Progenitor cell of endocrine pancreas (in vitro differentiated cells): ENCODE measurements at regions not wholly inside any gene's neighbourhood (a gene's known extent, or its start where the extent isn't known, plus 50 kb on each side); places are given as distances from the start of the nearest gene placed in this dataset.

Experiments
- DNase-seq: peaks from one replicate; pipeline ENCODE4 v3.0.0; 2021; ENCODE audit warnings: low spot score; ENCODE audit not compliant: unreplicated experiment
- H3K27ac Mint-ChIP-seq: 2 replicates; pipeline ENCODE4 v1.8.0; 2021; ENCODE audit warnings: mild to moderate bottlenecking, moderate library complexity, mixed read lengths
- H3K27me3 Mint-ChIP-seq: 2 replicates; pipeline ENCODE4 v1.8.0; 2021; ENCODE audit warnings: mixed read lengths
- H3K36me3 Mint-ChIP-seq: 2 replicates; pipeline ENCODE4 v1.8.0; 2022; ENCODE audit warnings: mixed read lengths; ENCODE audit not compliant: insufficient read depth
- H3K4me1 Mint-ChIP-seq: 2 replicates; pipeline ENCODE4 v1.8.0; 2021; ENCODE audit warnings: low read depth, mixed read lengths
- H3K4me3 Mint-ChIP-seq: 2 replicates; pipeline ENCODE4 v1.8.0; 2021; ENCODE audit warnings: low read depth, mild to moderate bottlenecking, moderate library complexity, mixed read lengths
- H3K9me3 Mint-ChIP-seq: 2 replicates; pipeline ENCODE4 v1.8.0; 2021; ENCODE audit warnings: low read depth, mixed read lengths
- TF ChIP-seq, protein P1 (sequence below): fragments of 200-600 bp; sonication (generic); IDR thresholded peaks from one replicate; pipeline ENCODE4 v1.5.0; 2021; ENCODE audit warnings: antibody characterized with exemption, mild to moderate bottlenecking; ENCODE audit not compliant: unreplicated experiment

DNA sequence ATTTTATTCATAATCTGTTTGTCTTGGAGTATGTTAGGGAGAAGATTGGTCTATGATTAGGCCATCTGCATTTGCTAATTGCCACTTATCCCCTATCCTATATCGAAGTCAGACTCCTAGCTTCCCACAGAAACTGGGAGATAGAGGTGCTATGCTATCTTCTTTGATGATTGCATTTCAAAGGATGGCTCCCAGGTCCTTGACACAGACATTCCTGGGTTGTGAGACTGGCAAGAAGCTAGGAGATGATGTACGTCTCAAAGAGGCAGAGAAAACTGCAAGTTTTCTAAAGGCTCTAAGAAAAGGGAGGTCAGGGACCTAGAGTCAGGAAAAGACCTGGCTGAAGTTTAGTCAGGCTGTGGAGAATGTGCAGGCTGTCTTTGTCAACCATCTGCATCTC is 1251.9 kb downstream of the PCDH17 start:
- TF ChIP-seq, protein P1, sequence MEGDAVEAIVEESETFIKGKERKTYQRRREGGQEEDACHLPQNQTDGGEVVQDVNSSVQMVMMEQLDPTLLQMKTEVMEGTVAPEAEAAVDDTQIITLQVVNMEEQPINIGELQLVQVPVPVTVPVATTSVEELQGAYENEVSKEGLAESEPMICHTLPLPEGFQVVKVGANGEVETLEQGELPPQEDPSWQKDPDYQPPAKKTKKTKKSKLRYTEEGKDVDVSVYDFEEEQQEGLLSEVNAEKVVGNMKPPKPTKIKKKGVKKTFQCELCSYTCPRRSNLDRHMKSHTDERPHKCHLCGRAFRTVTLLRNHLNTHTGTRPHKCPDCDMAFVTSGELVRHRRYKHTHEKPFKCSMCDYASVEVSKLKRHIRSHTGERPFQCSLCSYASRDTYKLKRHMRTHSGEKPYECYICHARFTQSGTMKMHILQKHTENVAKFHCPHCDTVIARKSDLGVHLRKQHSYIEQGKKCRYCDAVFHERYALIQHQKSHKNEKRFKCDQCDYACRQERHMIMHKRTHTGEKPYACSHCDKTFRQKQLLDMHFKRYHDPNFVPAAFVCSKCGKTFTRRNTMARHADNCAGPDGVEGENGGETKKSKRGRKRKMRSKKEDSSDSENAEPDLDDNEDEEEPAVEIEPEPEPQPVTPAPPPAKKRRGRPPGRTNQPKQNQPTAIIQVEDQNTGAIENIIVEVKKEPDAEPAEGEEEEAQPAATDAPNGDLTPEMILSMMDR: no peak
- no peak for DNase-seq
- no peaks in the 10 kb centered on the region for H3K36me3 Mint-ChIP-seq
- H3K9me3 Mint-ChIP-seq: no peaks in the 10 kb centered on the region
- H3K27me3 Mint-ChIP-seq: no peaks in the 10 kb centered on the region
- no peak overlapping the region for H3K4me3 Mint-ChIP-seq
- no peaks in the 10 kb centered on the region for H3K4me1 Mint-ChIP-seq
- no peak overlapping the region for H3K27ac Mint-ChIP-seq

DNA sequence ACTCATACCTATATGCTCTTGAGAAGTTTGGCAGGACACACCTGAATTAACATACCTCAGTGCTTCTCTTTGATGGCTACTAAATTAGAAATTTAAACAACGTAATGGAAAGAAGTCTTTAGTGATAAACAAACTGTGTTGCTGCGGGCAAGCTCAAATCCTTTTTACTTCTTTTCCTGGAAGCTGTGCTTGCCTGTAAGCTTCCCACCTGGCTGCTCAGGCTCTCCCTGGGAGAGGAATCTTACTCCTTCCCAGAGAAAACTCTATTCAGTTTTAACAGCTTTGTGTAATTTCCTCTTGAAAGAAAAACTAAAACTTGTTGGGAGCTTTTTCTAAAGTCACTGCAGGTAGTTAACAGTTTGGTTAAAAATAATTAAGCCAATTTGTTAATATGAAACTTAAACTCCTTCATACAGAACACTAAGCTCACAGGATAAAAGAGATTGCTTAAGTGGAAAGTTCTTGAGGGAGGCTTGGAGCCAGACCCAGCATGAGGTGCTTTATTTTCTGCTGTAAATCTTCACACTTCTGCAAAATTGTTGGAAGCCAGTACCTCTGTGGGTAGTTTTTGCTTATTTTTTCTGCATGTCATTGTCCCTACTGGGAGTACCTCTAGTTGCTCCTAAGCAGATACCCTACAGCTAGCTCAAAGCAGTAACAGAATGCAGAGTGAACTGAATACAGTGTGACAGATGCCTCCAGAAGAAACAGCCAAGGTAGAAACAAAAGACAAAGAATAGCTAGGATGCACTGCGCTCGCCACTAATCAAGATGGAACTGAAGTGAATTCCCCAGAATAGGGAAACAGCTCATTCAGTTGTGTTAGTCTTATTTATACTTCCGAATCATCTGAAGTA is 1253.0 kb downstream of the PCDH17 start:
- Mint-ChIP-seq H3K9me3 (no peaks in the 10 kb centered on the region), H3K4me3 (no peak overlapping the region), H3K4me1 (no peaks in the 10 kb centered on the region), H3K36me3 (no peaks in the 10 kb centered on the region), H3K27me3 (no peaks in the 10 kb centered on the region), H3K27ac (no peak overlapping the region)
- DNase-seq: no peak
- TF ChIP-seq, protein P1: no peak

DNA sequence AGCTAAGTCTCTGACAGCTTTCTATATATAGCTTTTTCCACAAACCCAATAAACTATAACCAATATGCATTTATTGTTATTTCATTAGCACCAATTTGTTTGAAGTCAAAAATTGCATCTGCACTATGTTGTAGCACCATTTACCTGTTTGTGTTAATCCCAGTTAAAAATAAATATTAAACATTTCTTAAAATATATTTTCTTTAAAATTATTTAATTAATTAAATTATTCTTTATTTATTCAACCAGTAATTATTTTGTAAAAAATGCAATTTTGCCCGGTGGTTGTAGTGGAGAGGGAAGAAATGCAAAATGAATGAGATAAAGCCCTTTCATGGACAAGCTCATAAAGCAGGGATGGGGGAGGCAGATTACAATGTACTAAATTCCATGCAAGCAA is 1257.9 kb downstream of the PCDH17 start:
- H3K27ac Mint-ChIP-seq: no peak overlapping the region
- peaks cover 4% of the 10 kb centered on the region for H3K9me3 Mint-ChIP-seq
- no peaks in the 10 kb centered on the region for H3K36me3 Mint-ChIP-seq
- no peaks in the 10 kb centered on the region for H3K27me3 Mint-ChIP-seq
- TF ChIP-seq, protein P1: no peak
- no peaks in the 10 kb centered on the region for H3K4me1 Mint-ChIP-seq
- no peak for DNase-seq
- no peak overlapping the region for H3K4me3 Mint-ChIP-seq

DNA sequence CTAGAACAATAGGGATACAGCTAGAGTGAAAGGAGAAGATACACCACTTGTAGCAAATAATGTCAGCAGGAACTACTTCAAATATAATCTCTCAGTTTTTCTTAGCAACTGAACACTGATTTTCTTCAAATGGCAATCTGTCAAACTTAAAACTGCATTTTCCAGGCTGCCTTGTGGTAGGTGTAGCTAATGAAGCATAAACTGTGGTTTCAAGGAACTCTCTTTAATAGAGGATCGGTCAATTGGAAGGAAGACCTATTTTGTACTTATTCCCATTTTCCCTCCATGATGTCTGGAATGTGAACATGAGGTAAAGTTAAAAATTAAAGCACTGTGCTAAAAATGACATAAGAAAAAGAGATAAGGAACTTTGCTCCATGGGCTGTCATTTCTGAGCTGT is 1261.9 kb downstream of the PCDH17 start:
- Mint-ChIP-seq H3K4me1 (no peaks in the 10 kb centered on the region), H3K36me3 (no peaks in the 10 kb centered on the region), H3K9me3 (peaks cover 4% of the 10 kb centered on the region), H3K27me3 (no peaks in the 10 kb centered on the region), H3K27ac (no peak overlapping the region), H3K4me3 (no peak overlapping the region)
- TF ChIP-seq, protein P1: no peak
- DNase-seq: no peak

DNA sequence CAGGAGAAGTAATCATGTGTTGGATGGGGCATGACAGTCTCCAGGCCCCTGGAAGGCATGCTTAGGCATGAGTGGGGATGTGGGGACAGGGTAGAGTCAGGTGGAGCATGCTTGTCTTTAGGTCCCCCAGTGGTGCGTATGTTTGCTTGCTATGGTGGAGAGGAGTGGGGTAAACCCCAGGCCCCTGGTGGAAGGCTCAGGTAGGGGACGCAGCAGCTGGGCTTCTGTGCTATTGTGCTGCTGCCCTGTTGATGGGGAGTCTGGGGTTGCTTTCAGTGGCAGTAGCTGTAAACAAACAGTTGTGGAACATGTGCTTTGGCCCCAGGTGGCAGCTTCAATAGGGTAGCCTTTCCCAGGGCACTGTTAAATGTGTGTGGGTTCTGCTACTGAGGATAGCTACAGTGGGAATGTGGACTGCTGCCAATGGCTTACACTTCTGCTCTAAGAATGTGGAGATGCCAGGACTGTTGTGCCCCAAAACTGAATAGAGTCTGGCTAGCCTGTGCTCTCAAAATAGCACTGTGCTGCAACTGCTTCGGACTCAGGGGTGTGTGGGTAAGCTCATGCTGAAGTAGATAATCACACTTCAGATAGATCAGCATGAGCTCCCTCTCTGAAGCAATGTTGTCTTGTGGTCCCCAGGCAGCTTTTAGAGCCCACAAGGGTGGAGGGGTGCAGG is 1257.3 kb downstream of the DIAPH3 start:
- TF ChIP-seq, protein P1: no peak
- no peak overlapping the region for H3K4me3 Mint-ChIP-seq
- no peaks in the 10 kb centered on the region for H3K36me3 Mint-ChIP-seq
- no peak overlapping the region for H3K27ac Mint-ChIP-seq
- H3K27me3 Mint-ChIP-seq: no peaks in the 10 kb centered on the region
- no peak for DNase-seq
- no peaks in the 10 kb centered on the region for H3K4me1 Mint-ChIP-seq
- no peaks in the 10 kb centered on the region for H3K9me3 Mint-ChIP-seq
